HG02798 (cell line): ENCODE measurements at regions not wholly inside any gene's neighbourhood (a gene's known extent, or its start where the extent isn't known, plus 50 kb on each side); places are given as distances from the start of the nearest gene placed in this dataset.
A peak's percentile ranks its signal among the peaks of the same experiment; 100 is the strongest.
"Not testable (repeated sequence)": the region's sequence is repeated elsewhere in the genome, so short reads cannot be mapped to it uniquely, and the experiment has no call there.

ENCODE experiments used
- ATAC-seq: cut with Tn5 transposase; IDR thresholded peaks from one replicate; pipeline ENCODE4 v1.9.1; 2021; ENCODE audit warnings: mild to moderate bottlenecking; ENCODE audit not compliant: unreplicated experiment, poor library complexity

GRCh38 chr15:95636107-95636506 lies 694.4 kb upstream of the NR2F2 start:
- ATAC-seq, result no peak

- not testable (repeated sequence) for ATAC-seq
These were observed 693.3 kb upstream of the NR2F2 start for GRCh38 chr15:95637234-95637633.

- ATAC-seq, result no peak
These were observed 691.3 kb upstream of the NR2F2 start for GRCh38 chr15:95639208-95639607.

- ATAC-seq, result no peak
These were observed 686.2 kb upstream of the NR2F2 start for GRCh38 chr15:95644100-95644875.

GRCh38 chr15:95645791-95646338 lies 684.6 kb upstream of the NR2F2 start:
- no peak for ATAC-seq

GRCh38 chr15:95646484-95647273 lies 683.8 kb upstream of the NR2F2 start:
- ATAC-seq, result no peak

- no peak for ATAC-seq
These were observed 682.8 kb upstream of the NR2F2 start for GRCh38 chr15:95647531-95648277.

- ATAC-seq, result no peak
These were observed 677.1 kb upstream of the NR2F2 start for GRCh38 chr15:95653361-95653805.

GRCh38 chr15:95655089-95655607 lies 675.4 kb upstream of the NR2F2 start:
- no peak for ATAC-seq

- no peak for ATAC-seq
These were observed 673.9 kb upstream of the NR2F2 start for GRCh38 chr15:95656595-95656994.

- no peak for ATAC-seq
These were observed 671.7 kb upstream of the NR2F2 start for GRCh38 chr15:95658799-95659198.

GRCh38 chr15:95659656-95660055 lies 670.8 kb upstream of the NR2F2 start:
- no peak for ATAC-seq

- no peak for ATAC-seq
These were observed 667.9 kb upstream of the NR2F2 start for GRCh38 chr15:95662638-95663037.

- ATAC-seq, result no peak
These were observed 667.1 kb upstream of the NR2F2 start for GRCh38 chr15:95663156-95664100.

- ATAC-seq, result peak; percentile 46
These were observed 666.0 kb upstream of the NR2F2 start for GRCh38 chr15:95664450-95664849.

GRCh38 chr15:95669146-95669922 lies 661.2 kb upstream of the NR2F2 start:
- peak; percentile 67 for ATAC-seq

GRCh38 chr15:95674031-95674430 lies 656.5 kb upstream of the NR2F2 start:
- ATAC-seq, result no peak

- no peak for ATAC-seq
These were observed 654.0 kb upstream of the NR2F2 start for GRCh38 chr15:95676500-95676899.
